Chondrocyte (in vitro differentiated cells): ENCODE measurements at regions not wholly inside any gene's neighbourhood (a gene's known extent, or its start where the extent isn't known, plus 50 kb on each side); places are given as distances from the start of the nearest gene placed in this dataset.

Experiments
- DNase-seq: peaks from one replicate; pipeline ENCODE4 v3.0.0; 2021; ENCODE audit warnings: mixed read lengths, low spot score
- H3K27ac Mint-ChIP-seq: one replicate; pipeline ENCODE4 v1.8.0; 2021; ENCODE audit warnings: mild to moderate bottlenecking, moderate library complexity, mixed read lengths; ENCODE audit not compliant: unreplicated experiment
- H3K27me3 Mint-ChIP-seq: 2 replicates; pipeline ENCODE4 v1.8.0; 2021; ENCODE audit warnings: low read depth, mixed read lengths
- H3K36me3 Mint-ChIP-seq: 2 replicates; pipeline ENCODE4 v1.8.0; 2021; ENCODE audit warnings: low read depth, mixed read lengths
- H3K4me1 Mint-ChIP-seq: 2 replicates; pipeline ENCODE4 v1.8.0; 2021; ENCODE audit warnings: low read depth, mild to moderate bottlenecking, mixed read lengths
- H3K4me3 Mint-ChIP-seq: one replicate; pipeline ENCODE4 v1.8.0; 2021; ENCODE audit warnings: mild to moderate bottlenecking, moderate library complexity, mixed read lengths; ENCODE audit not compliant: unreplicated experiment
- H3K9me3 Mint-ChIP-seq: 2 replicates; pipeline ENCODE4 v1.8.0; 2021; ENCODE audit warnings: low read depth, mixed read lengths
- TF ChIP-seq, protein P1 (sequence below): fragments of 200-600 bp; sonication (generic); IDR thresholded peaks from 2 replicates; pipeline ENCODE4 v1.5.0; 2021; ENCODE audit warnings: antibody characterized with exemption, mild to moderate bottlenecking, moderate library complexity

DNA sequence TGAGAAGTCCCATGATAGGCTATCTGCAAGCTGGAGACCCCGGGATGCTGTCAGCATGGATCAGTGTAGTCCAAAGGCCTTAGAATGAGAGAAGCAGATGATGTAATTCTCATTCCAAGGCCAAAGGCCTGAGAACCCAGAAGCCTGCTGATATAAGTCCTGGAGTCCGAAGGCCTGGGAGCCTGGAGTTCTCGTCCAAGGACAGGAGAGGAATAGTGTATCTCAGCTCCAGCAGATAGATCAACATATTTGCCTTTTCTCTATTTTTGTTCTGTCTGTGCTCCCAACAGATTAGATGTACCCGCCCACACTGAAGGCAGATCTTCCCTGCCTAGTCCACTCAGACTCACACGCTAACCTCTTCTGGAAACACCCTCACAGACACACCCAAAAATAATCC is 454.9 kb upstream of the CHAC2 start:
- H3K36me3 Mint-ChIP-seq: no peaks in the 10 kb centered on the region
- H3K9me3 Mint-ChIP-seq: peaks cover 6% of the 10 kb centered on the region
- TF ChIP-seq, protein P1, sequence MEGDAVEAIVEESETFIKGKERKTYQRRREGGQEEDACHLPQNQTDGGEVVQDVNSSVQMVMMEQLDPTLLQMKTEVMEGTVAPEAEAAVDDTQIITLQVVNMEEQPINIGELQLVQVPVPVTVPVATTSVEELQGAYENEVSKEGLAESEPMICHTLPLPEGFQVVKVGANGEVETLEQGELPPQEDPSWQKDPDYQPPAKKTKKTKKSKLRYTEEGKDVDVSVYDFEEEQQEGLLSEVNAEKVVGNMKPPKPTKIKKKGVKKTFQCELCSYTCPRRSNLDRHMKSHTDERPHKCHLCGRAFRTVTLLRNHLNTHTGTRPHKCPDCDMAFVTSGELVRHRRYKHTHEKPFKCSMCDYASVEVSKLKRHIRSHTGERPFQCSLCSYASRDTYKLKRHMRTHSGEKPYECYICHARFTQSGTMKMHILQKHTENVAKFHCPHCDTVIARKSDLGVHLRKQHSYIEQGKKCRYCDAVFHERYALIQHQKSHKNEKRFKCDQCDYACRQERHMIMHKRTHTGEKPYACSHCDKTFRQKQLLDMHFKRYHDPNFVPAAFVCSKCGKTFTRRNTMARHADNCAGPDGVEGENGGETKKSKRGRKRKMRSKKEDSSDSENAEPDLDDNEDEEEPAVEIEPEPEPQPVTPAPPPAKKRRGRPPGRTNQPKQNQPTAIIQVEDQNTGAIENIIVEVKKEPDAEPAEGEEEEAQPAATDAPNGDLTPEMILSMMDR: no peak
- H3K27ac Mint-ChIP-seq: no peak overlapping the region
- DNase-seq: no peak
- H3K27me3 Mint-ChIP-seq: peaks cover 8% of the 10 kb centered on the region
- H3K4me1 Mint-ChIP-seq: no peaks in the 10 kb centered on the region
- H3K4me3 Mint-ChIP-seq: no peak overlapping the region

DNA sequence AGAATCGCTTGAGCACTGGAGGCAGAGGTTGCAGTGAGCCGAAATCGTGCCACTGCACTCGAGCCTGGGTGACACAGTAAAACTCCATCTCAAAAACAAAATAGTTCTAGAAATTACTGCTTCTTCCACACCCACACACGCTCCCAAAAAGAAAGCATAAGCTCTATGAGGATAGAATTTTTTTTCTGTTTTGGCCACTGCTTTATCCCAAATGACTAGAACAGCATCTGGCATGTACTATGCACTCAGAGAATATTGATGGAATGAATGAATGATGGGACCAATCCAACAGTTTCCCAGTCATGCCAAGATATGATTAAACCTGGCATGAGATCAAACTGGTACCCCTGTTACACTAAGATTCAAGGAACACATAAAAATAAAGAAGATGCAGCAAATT is 455.4 kb upstream of the CHAC2 start:
- Mint-ChIP-seq H3K27me3 (peaks cover 9% of the 10 kb centered on the region), H3K9me3 (peaks cover 6% of the 10 kb centered on the region), H3K36me3 (no peaks in the 10 kb centered on the region), H3K27ac (no peak overlapping the region), H3K4me3 (no peak overlapping the region), H3K4me1 (no peaks in the 10 kb centered on the region)
- no peak for DNase-seq
- TF ChIP-seq, protein P1: no peak

DNA sequence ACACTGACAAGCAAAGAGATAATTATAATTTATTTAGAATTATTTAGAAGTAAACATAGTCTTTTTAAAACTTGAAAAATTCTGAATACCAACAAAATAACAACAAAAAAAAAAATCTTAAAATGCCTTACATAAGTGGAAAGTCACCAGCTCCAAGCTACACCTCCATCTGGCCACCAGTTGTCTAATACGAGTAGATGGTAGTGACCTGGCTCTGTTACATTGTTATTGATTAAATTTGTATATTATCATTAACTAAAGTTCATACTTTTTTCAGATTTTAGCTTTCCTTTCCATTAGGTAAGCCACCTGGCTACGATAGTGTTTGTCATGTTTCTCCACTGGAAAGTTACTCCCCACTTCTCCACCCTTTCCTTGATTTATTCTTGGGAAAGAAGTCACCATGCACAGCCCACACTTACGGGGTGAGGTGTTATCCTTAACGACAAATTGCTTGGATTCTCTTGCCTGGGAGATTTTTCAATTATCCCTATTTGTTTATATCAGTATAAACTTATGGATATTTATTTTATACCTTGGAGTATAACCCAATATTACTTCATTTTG is 464.5 kb upstream of the CHAC2 start:
- Mint-ChIP-seq H3K9me3 (peaks cover 2% of the 10 kb centered on the region), H3K4me3 (no peak overlapping the region), H3K27me3 (peaks cover 15% of the 10 kb centered on the region), H3K36me3 (no peaks in the 10 kb centered on the region), H3K27ac (no peak overlapping the region), H3K4me1 (no peaks in the 10 kb centered on the region)
- no peak for DNase-seq
- TF ChIP-seq, protein P1: no peak

DNA sequence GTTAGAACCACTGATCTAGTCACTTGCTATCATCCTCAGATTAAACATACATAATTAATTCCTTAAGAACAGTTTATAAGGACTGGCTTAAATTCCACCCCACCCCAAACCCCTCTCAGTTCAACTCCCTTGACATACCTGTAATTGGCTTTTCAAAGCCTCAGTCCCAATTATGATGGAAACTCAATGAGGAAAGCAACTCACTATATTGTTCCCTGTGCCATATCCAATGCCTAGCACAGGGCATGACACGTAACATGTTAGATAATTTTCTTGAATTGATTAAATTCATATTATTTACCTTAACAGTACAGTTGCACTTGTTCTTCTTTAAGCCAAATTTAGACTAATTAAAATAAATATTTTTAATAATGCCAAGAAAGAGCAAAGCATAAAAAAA is 465.1 kb upstream of the CHAC2 start:
- H3K36me3 Mint-ChIP-seq: no peaks in the 10 kb centered on the region
- DNase-seq: no peak
- peaks cover 6% of the 10 kb centered on the region for H3K9me3 Mint-ChIP-seq
- TF ChIP-seq, protein P1: no peak
- H3K27me3 Mint-ChIP-seq: peaks cover 11% of the 10 kb centered on the region
- H3K4me3 Mint-ChIP-seq: no peak overlapping the region
- no peaks in the 10 kb centered on the region for H3K4me1 Mint-ChIP-seq
- no peak overlapping the region for H3K27ac Mint-ChIP-seq

DNA sequence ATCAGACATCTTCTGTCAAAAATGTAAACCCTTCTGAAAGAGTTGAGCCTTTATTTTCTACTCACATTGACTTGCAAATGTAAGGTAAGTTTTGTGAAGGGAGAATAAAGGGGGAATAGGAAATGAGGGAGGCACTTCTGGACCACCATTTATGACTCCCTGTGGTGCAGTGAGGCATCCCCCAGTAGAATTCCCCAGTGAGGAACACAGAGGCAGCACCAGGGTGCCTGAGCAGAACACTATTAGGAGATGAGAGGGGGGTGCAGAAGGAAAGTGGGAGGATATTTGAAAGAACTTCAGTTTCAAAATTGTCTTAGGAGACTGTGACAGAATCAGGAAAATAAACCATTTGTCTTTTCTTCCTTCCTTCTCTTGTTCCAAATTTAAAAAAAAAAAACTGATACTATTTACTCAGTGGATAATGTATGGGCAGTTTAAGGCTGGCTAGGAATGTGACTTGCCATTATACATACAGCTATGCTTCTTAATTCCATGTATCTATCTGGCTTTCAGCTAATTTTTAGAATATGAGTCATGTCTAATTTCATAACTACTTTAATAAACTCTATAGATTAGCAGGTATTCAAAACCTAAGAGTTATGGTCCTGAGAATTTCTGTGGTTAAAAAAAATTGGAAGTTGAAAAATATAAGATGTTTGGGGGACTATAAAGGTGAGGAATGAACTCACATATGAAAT is 478.1 kb upstream of the CHAC2 start:
- Mint-ChIP-seq H3K4me1 (no peaks in the 10 kb centered on the region), H3K27ac (no peak overlapping the region), H3K27me3 (peaks cover 5% of the 10 kb centered on the region), H3K9me3 (no peaks in the 10 kb centered on the region), H3K4me3 (no peak overlapping the region), H3K36me3 (no peaks in the 10 kb centered on the region)
- TF ChIP-seq, protein P1: no peak
- no peak for DNase-seq
